Natural killer cell (primary cell): ENCODE measurements at regions not wholly inside any gene's neighbourhood (a gene's known extent, or its start where the extent isn't known, plus 50 kb on each side); places are given as distances from the start of the nearest gene placed in this dataset.
A peak's percentile ranks its signal among the peaks of the same experiment; 100 is the strongest.

Experiments used
- ATAC-seq, 3 donors: fragments of 150-1000 bp in 2 of 3; fragments of 200-7000 bp in 1 of 3; cut with Tn5 transposase; 1 replicate in 1 of 3; 2 replicates in 2 of 3; pipeline ENCODE4 v1.10.0; 2021; ENCODE audit warnings: mild to moderate bottlenecking in 2 of 3, moderate library complexity in 2 of 3
- DNase-seq, 2 donors: peaks; one replicate each; pipeline versions ENCODE4 v3.0.0 to v3.0.0-alpha.2; 2013 to 2021; ENCODE audit warnings: mixed read lengths in 1 of 2
- H3K27ac ChIP-seq: one replicate; pipeline ENCODE4 v1.5.1; 2013; ENCODE audit warnings: mild to moderate bottlenecking, low read length
- H3K27me3 ChIP-seq: one replicate; pipeline ENCODE4 v1.6.1; 2013; ENCODE audit warnings: low read length; ENCODE audit not compliant: control insufficient read depth, insufficient read depth
- H3K36me3 ChIP-seq: one replicate; pipeline ENCODE4 v1.6.1; 2013; ENCODE audit warnings: low read length; ENCODE audit not compliant: control insufficient read depth, insufficient read depth
- H3K4me1 ChIP-seq: one replicate; pipeline ENCODE4 v1.6.1; 2013; ENCODE audit warnings: low read length; ENCODE audit not compliant: control insufficient read depth, insufficient read depth
- H3K4me3 ChIP-seq: one replicate; pipeline ENCODE4 v1.5.1; 2013; ENCODE audit warnings: low read length
- H3K9me3 ChIP-seq: one replicate; pipeline ENCODE4 v1.6.1; 2013; ENCODE audit warnings: low read length; ENCODE audit not compliant: control insufficient read depth, insufficient read depth
- H3K27ac Mint-ChIP-seq, 2 donors: one replicate each; pipeline ENCODE4 v1.8.0; 2022; ENCODE audit warnings: mild to moderate bottlenecking in 2 of 2, mixed read lengths in 2 of 2, moderate library complexity in 1 of 2
- H3K27me3 Mint-ChIP-seq, 2 donors: one replicate each; pipeline ENCODE4 v1.8.0; 2022; ENCODE audit warnings: low read depth in 2 of 2, mixed read lengths in 2 of 2
- H3K36me3 Mint-ChIP-seq: one replicate; pipeline ENCODE4 v1.8.0; 2022; ENCODE audit warnings: mixed read lengths
- H3K4me1 Mint-ChIP-seq, 2 donors: one replicate each; pipeline ENCODE4 v1.8.0; 2022; ENCODE audit warnings: mixed read lengths in 2 of 2
- H3K4me3 Mint-ChIP-seq: one replicate; pipeline ENCODE4 v1.8.0; 2022; ENCODE audit warnings: mild to moderate bottlenecking, moderate library complexity, mixed read lengths
- H3K9me3 Mint-ChIP-seq, 2 donors: one replicate each; pipeline ENCODE4 v1.8.0; 2022; ENCODE audit warnings: mixed read lengths in 2 of 2
- WGBS: methylation state at CpG from one replicate; pipeline ENCODE4 v1.1.7; 2013; ENCODE audit warnings: missing lambda C conversion rate; ENCODE audit not compliant: insufficient coverage; 5-methylcytosine and 5-hydroxymethylcytosine counted together
- intact Hi-C: fragments of 100-400 bp; cut with micrococcal nuclease; formaldehyde crosslinking; loops from one replicate; pipeline ENCODE4 v1.14.2; 2022
- TF ChIP-seq, protein P1 (sequence below): fragments of 200-600 bp; IDR thresholded peaks from one replicate; pipeline ENCODE4 v1.8.0; 2022; ENCODE audit warnings: antibody characterized with exemption

DNA sequence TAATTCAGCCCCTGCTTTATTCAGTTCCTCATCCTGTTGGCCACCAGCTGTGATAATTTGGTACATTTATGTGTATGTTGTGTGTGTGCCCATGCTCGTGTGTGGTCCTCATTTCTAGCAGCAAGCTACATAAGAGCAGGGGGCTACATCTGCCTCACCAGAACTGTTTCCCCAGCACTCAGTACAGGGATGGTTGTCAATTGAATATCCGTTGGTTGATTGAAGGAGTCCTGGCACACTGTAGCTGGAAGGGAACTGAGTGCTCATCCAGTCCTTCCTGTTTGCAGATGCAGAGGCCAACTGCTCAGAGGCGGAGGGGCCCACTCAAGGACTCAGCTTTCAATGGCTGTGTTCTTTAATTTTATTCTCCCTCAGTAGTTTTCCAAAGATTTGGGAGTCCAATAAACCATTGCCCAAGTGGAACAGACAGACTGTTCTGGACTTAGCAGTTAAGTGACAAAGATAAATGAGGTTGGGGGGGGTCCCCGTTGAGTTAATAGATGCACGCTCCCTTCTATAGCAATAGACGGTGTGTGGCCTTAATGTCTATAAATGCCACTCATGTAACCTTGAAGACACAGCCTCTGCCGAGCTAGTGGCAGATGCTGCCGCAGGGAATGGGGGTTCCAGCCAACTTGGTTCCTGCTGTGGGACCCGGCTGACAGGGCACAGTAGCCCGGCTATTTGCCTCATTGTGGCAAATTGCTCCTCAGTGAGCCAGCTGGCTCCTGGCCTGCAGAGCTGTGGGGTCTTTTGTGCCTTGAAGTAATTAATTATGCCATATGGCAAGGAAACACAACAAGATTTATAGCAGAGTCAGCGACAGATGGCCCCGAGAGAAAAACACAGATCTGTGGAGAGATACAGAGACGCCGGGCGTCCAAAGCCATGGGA is 71.4 kb upstream of the GRK3 start:
- no peak overlapping the region for H3K4me3 ChIP-seq
- TF ChIP-seq, protein P1, sequence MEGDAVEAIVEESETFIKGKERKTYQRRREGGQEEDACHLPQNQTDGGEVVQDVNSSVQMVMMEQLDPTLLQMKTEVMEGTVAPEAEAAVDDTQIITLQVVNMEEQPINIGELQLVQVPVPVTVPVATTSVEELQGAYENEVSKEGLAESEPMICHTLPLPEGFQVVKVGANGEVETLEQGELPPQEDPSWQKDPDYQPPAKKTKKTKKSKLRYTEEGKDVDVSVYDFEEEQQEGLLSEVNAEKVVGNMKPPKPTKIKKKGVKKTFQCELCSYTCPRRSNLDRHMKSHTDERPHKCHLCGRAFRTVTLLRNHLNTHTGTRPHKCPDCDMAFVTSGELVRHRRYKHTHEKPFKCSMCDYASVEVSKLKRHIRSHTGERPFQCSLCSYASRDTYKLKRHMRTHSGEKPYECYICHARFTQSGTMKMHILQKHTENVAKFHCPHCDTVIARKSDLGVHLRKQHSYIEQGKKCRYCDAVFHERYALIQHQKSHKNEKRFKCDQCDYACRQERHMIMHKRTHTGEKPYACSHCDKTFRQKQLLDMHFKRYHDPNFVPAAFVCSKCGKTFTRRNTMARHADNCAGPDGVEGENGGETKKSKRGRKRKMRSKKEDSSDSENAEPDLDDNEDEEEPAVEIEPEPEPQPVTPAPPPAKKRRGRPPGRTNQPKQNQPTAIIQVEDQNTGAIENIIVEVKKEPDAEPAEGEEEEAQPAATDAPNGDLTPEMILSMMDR = no peak
- Mint-ChIP-seq H3K4me1 (peaks cover 10 to 11% of the 10 kb centered on the region in 2 donors), H3K27ac (no peak overlapping the region), H3K36me3 (no peaks in the 10 kb centered on the region), H3K27me3 (peaks cover 16 to 18% of the 10 kb centered on the region in 2 donors), H3K9me3 (no peaks in the 10 kb centered on the region), H3K4me3 (no peak overlapping the region)
- ATAC-seq = no peak
- WGBS = 40% methylated on average over 15 of the region's 15 CpGs
- DNase-seq = no peak
- no peaks in the 10 kb centered on the region for H3K36me3 ChIP-seq
- no peak overlapping the region for H3K27ac ChIP-seq
- no peaks in the 10 kb centered on the region for H3K4me1 ChIP-seq
- intact Hi-C loops = no loop called here
- H3K9me3 ChIP-seq = no peaks in the 10 kb centered on the region
- H3K27me3 ChIP-seq = no peaks in the 10 kb centered on the region

DNA sequence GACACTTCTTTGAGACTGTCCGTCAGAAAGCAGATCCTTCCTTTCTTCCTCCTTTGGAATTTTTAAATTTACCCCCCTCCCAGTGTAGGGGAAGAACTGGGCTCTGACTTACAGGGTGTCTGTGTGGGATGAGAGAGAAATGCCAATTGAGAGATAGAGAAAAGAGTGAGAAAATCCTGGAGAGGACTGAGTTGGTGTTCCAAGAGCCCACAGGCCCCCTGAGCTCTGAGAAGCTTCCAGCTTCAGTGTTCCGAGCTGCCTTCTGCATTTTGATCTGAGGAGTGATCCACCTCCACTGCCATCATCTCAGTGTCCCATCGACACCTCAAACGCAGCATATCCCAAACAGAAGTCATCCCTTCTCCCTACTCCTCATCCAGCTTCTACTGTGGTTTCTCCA is 70.7 kb upstream of the GRK3 start:
- H3K4me3 ChIP-seq = no peak overlapping the region
- no peak overlapping the region for H3K4me3 Mint-ChIP-seq
- peaks cover 16 to 18% of the 10 kb centered on the region in 2 donors for H3K27me3 Mint-ChIP-seq
- H3K9me3 Mint-ChIP-seq = no peaks in the 10 kb centered on the region
- H3K9me3 ChIP-seq = no peaks in the 10 kb centered on the region
- H3K27ac ChIP-seq = no peak overlapping the region
- intact Hi-C loops = no loop called here
- no peaks in the 10 kb centered on the region for H3K27me3 ChIP-seq
- H3K36me3 ChIP-seq = no peaks in the 10 kb centered on the region
- ATAC-seq = no peak
- TF ChIP-seq, protein P1 = no peak
- no peak overlapping the region for H3K27ac Mint-ChIP-seq
- peaks cover 9 to 10% of the 10 kb centered on the region in 2 donors for H3K4me1 Mint-ChIP-seq
- H3K36me3 Mint-ChIP-seq = no peaks in the 10 kb centered on the region
- no peaks in the 10 kb centered on the region for H3K4me1 ChIP-seq
- no peak for DNase-seq
- WGBS = 75% methylated on average over 3 of the region's 4 CpGs

DNA sequence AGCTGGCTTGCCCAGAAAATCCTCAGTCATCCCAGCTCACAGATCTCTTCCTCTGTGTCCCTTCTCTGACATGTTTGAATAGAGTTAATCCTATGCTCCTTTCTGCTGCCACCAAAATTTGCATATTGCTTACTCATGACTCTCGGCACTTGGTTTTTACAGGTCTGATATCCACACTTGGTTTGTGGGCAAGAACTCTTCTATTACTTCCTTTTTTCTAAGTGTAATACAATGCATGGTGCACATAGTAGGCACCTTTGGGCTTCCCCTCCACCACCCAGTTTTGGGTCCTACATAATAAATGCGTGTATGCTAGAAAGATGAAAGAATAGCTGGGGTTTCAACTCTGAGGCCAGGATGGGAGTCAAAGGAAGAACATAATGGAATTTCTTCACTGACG is 69.7 kb upstream of the GRK3 start:
- Histone ChIP-seq H3K27ac (no peak overlapping the region), H3K27me3 (no peaks in the 10 kb centered on the region), H3K4me1 (no peaks in the 10 kb centered on the region), H3K4me3 (no peak overlapping the region), H3K9me3 (no peaks in the 10 kb centered on the region), H3K36me3 (no peaks in the 10 kb centered on the region)
- 21% methylated on average over 3 of the region's 3 CpGs for WGBS
- Mint-ChIP-seq H3K27ac (no peak overlapping the region), H3K36me3 (no peaks in the 10 kb centered on the region), H3K9me3 (no peaks in the 10 kb centered on the region), H3K4me3 (no peak overlapping the region), H3K27me3 (peaks cover 16 to 18% of the 10 kb centered on the region in 2 donors), H3K4me1 (peaks cover 9 to 10% of the 10 kb centered on the region in 2 donors)
- ATAC-seq (peak in 1 of 3 donors; percentile 58), DNase-seq (no peak)
- TF ChIP-seq, protein P1 = no peak
- intact Hi-C loops = no loop called here

DNA sequence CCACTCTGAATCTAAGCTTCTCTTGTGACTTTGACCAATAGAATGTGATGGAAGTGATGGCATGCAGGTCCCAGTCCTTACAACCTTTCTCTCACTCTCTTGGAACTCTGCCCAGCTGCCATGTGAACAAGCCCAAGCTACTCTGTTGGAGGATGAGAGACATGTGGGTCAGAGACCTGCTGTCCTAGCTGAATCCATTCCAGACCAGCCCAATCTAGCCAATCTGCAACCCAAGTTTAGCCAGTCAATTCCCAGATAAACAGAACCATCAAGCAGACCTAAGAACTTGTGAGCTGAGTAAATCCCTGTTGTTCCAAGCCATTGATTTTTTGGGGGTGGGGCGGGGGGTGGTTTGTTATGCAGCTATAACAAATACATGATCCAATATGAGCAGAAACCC is 69.2 kb upstream of the GRK3 start:
- Histone ChIP-seq H3K36me3 (no peaks in the 10 kb centered on the region), H3K27me3 (no peaks in the 10 kb centered on the region), H3K4me1 (no peaks in the 10 kb centered on the region), H3K4me3 (no peak overlapping the region), H3K27ac (no peak overlapping the region), H3K9me3 (no peaks in the 10 kb centered on the region)
- Mint-ChIP-seq H3K27ac (no peak overlapping the region), H3K27me3 (peaks cover 16 to 18% of the 10 kb centered on the region in 2 donors), H3K4me3 (no peak overlapping the region), H3K36me3 (no peaks in the 10 kb centered on the region), H3K9me3 (no peaks in the 10 kb centered on the region), H3K4me1 (peaks cover 9 to 10% of the 10 kb centered on the region in 2 donors)
- DNase-seq (no peak), ATAC-seq (no peak)
- WGBS = no CpG with 5 or more reads among the region's 1 CpG
- TF ChIP-seq, protein P1 = no peak
- intact Hi-C loops = no loop called here
